SK-N-MC (cell line): ENCODE measurements at regions not wholly inside any gene's neighbourhood (a gene's known extent, or its start where the extent isn't known, plus 50 kb on each side); places are given as distances from the start of the nearest gene placed in this dataset.

Source experiments
- EZH2 ChIP-seq: fragments of 200-600 bp; sonication (generic); IDR thresholded peaks from one replicate; pipeline ENCODE4 v1.6.1; 2017; ENCODE audit warnings: antibody characterized with exemption
- FOXP2 ChIP-seq: optimal IDR thresholded peaks from 2 replicates; pipeline ENCODE3; 2011; ENCODE audit warnings: mild to moderate bottlenecking, moderate library complexity; ENCODE audit not compliant: insufficient read depth; ENCODE audit errors: extremely low read length, control extremely low read depth
- POLR2AphosphoS5 ChIP-seq: IDR thresholded peaks from 2 replicates; pipeline ENCODE4 v1.6.1; 2012; ENCODE audit warnings: mild to moderate bottlenecking, low read depth, low read length, borderline replicate concordance

- no peak for TF ChIP-seq EZH2
- TF ChIP-seq POLR2AphosphoS5 = no peak
- no peak for TF ChIP-seq FOXP2
Measured at GRCh38 chr13:29931696-29932095, 81.3 kb upstream of the UBL3 start.
